RCC 7860 (cell line): ENCODE measurements at regions not wholly inside any gene's neighbourhood (a gene's known extent, or its start where the extent isn't known, plus 50 kb on each side); places are given as distances from the start of the nearest gene placed in this dataset.
A peak's percentile ranks its signal among the peaks of the same experiment; 100 is the strongest.

Experiments used
- DNase-seq: peaks from one replicate; pipeline ENCODE4 v3.0.0-alpha.2; 2015; ENCODE audit warnings: low spot score
- FAIRE-seq: peaks from 2 replicates; lab custom pipeline; 2012; peaks lifted over from hg19 to GRCh38; lab: Jason Lieb, UNC

- FAIRE-seq (no peak), DNase-seq (no peak)
Measured at GRCh38 chr17:73782641-73783381, 138.6 kb upstream of the SDK2 start.

- DNase-seq (no peak), FAIRE-seq (no peak)
Measured at GRCh38 chr17:73783382-73783766, 139.1 kb upstream of the SDK2 start.

GRCh38 chr17:73783945-73784603 is 139.8 kb upstream of the SDK2 start:
- DNase-seq (no peak), FAIRE-seq (no peak)

- DNase-seq, result no peak
- no peak for FAIRE-seq
Measured at GRCh38 chr17:73785496-73785895, 141.3 kb upstream of the SDK2 start.

- FAIRE-seq, result no peak
Measured at GRCh38 chr17:73785958-73786743, 141.9 kb upstream of the SDK2 start.

GRCh38 chr17:73787076-73788059 is 143.1 kb upstream of the SDK2 start:
- DNase-seq (no peak), FAIRE-seq (no peak)

More at GRCh38 chr17:73785958-73786743, 141.9 kb upstream of the SDK2 start:
- DNase-seq, result no peak

- FAIRE-seq, result no peak
- DNase-seq, result no peak
Measured at GRCh38 chr17:73788111-73788510, 143.9 kb upstream of the SDK2 start.

- FAIRE-seq (no peak), DNase-seq (no peak)
Measured at GRCh38 chr17:73791121-73791520, 146.9 kb upstream of the SDK2 start.

GRCh38 chr17:73791631-73792030 is 147.4 kb upstream of the SDK2 start:
- FAIRE-seq, result no peak
- no peak for DNase-seq

GRCh38 chr17:73792994-73793393 is 148.7 kb upstream of the SDK2 start:
- FAIRE-seq (no peak), DNase-seq (no peak)

- no peak for DNase-seq
Measured at GRCh38 chr17:73794336-73794735, 150.1 kb upstream of the SDK2 start.

GRCh38 chr17:73795730-73796129 is 151.5 kb upstream of the SDK2 start:
- FAIRE-seq (no peak), DNase-seq (no peak)

More at GRCh38 chr17:73794336-73794735, 150.1 kb upstream of the SDK2 start:
- no peak for FAIRE-seq

GRCh38 chr17:73797594-73798110 is 153.4 kb upstream of the SDK2 start:
- no peak for FAIRE-seq
- DNase-seq, result no peak

- DNase-seq (peak; percentile 95), FAIRE-seq (peak; percentile 85)
Measured at GRCh38 chr17:73798111-73798748, 154.0 kb upstream of the SDK2 start.

- FAIRE-seq, result no peak
- no peak for DNase-seq
Measured at GRCh38 chr17:73799096-73799495, 154.9 kb upstream of the SDK2 start.

GRCh38 chr17:73799781-73800627 is 155.8 kb upstream of the SDK2 start:
- FAIRE-seq (no peak), DNase-seq (no peak)

GRCh38 chr17:73800893-73801292 is 156.6 kb upstream of the SDK2 start:
- FAIRE-seq (no peak), DNase-seq (no peak)

- FAIRE-seq (no peak), DNase-seq (no peak)
Measured at GRCh38 chr17:73801455-73802100, 157.3 kb upstream of the SDK2 start.
